DMS 273 (cell line): ENCODE measurements at regions not wholly inside any gene's neighbourhood (a gene's known extent, or its start where the extent isn't known, plus 50 kb on each side); places are given as distances from the start of the nearest gene placed in this dataset.
"Not testable (repeated sequence)": the region's sequence is repeated elsewhere in the genome, so short reads cannot be mapped to it uniquely, and the experiment has no call there.

Source experiments
- DNase-seq: peaks from one replicate; lab custom pipeline; 2025; ENCODE audit not compliant: unreplicated experiment; lab: John Stamatoyannopoulos, UW

DNA sequence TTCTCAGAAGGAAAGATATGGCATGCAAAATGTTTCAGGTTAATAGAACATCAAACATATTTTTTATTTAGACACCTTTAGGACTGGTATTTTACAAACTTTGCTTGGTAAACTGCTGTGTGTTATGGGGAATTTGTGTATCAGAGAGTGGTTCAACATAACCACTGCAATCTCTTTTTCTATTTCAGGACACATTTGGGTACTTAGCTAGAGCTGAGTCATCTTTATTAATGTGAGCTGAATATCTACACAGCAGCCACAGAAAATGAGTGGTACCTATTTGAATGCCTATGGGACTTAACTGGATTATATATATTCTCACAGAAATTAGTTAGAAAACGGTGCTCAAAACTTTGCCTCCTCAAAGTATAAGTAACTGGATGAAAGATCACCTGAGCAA lies 179.8 kb downstream of the SPDYE17 start:
- DNase-seq, result not testable (repeated sequence)

GRCh38 chr7:76851617-76852016 lies 180.5 kb downstream of the SPDYE17 start:
- not testable (repeated sequence) for DNase-seq

DNA sequence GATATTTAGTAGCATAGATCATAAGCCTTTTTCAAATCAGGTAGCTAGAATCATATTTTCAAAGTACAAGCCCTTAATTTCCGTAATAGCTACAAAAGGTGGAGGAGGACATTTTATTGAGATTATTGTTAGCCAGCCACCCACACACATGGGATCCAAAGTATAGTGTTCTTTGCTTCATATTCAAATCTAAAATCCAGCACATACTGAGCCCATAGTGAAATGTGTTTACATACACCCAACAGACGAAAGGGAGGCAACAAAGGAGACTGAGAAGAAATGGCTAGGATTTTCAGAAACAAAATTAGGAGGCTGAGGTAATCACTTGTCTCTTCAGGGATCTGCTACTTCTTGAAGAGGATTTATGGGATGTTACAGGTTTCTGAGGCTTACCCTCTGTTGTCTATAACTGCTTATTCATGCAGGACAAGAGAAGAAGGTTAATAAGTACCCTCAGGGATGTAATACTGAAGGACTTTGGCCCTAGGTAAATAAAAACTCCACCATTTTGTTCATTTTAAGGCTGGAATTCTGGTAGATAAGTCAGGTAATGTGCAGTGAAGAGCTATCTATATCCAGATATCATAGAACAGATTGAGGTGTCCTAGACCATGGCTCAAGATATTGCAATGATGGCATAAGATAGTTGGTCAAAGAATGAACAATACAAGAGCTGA lies 182.1 kb downstream of the SPDYE17 start:
- DNase-seq, result not testable (repeated sequence)

DNA sequence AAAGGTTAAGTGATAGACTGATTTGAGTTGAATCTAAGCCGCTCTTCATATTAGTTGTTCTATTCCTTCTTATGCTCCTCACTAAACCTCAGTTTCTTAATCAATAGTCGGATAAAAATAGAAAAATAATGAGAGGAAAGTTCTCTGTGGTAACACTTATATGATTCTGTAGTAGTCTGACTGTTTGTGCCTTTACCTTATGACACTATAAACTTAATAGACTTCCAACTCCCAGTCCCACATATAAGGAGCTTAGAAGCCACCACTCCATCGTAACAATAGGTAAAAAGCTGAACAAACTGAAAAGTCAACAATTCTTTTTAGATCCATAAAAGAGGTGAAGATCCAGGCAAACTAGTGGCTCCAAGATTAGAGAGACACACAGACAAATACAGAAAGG lies 192.3 kb downstream of the SPDYE17 start:
- DNase-seq, result not testable (repeated sequence)

DNA sequence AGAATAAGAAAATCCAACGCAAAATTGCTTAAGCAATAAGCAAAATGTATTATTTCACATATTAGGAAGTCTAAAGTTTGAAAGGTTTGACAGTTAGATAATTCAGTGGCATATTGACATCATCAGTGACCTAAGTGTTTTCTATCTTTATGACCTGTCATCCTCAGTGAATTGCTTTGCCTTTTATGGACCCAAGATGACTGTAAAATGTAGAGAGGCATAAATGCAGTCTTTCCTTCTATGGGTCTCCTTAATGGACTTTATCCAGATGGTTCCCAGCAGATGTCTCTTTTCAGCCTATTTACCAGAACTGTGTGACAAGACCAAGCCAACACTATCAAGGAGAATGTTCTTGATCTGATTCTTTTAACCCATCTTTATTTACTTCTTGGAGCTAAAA lies 192.9 kb downstream of the SPDYE17 start:
- not testable (repeated sequence) for DNase-seq

DNA sequence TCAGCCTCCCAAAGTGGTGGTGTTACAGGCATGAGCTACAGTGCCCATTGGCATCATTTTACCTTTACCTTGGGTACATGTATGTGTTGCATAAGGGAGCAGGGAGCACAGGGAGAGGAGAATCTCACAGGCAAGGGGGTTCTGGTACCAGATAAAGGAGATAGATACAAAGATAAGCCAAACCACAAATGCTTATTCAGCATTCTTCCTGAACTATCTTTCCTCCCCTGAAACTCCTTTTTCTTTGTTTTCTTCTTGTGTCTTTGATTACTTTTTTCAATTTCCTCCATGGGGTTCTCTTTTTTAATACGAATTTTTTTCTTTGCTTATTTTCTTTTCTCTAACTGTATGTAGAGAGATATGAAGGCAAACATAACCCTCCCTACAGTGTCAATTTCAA lies 193.8 kb downstream of the SPDYE17 start:
- DNase-seq, result not testable (repeated sequence)

DNA sequence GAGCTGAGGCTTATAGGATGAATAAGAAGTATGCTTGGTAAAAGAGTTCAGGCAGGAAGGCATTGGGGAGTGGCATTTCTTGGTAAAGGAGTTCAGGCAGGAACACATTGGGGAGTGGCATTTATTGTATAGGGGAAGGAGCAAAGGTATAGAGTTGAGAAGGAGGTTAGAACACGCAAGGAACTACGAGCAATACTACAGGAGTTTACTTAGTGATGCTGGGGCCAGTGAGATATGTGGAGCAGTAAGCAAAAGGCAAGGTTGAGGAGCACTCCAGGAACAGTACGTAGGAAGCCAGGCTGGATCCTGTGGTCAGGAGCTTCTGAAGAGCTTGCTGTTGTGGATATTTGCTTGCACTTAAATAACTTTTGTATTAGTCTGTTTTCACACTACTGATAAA lies 202.2 kb upstream of the POMZP3 start:
- not testable (repeated sequence) for DNase-seq

GRCh38 chr7:76826181-76826580 lies 199.1 kb upstream of the POMZP3 start:
- DNase-seq, result not testable (repeated sequence)

DNA sequence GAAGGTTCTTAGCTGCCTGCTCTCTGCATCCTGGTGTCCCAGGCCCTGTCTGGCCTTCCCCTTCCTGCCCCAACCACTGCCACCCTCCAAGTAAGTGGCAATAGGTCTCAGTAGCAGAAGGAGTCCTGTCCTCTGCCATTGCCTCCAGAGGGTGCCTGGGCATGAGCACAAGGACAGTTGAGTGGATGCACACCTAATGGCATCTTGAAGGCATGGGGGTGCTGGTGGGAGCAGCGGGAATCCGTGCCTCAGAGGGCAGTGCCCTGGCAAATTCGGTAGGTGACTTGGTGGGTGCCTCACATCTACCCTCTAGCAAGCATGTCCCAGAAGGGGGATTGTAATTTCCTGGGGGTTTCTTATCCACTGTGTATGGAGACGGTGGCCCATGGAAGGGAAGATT lies 182.8 kb upstream of the POMZP3 start:
- DNase-seq, result not testable (repeated sequence)

DNA sequence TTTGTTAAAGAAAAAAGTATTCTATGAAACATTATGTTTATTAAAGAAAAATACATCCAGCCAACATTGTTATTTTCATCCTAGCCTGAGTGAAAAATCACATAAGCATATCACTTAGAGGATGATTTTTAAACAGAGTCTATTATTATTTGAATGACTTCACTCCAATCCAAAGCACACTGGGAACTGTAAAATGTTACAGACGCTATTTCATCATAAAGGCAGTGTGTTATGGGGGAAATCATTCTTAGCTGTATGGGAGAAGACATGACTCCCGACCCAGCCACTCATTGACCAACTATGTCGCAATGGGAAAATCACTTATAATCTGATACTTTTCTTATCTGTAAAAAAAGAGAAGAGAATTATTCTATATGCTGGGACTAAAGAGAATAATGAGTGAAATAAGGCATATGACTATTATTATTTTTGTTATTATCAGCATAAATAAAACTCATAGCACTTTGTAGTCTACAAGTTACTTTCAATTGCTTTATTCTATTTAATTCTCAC lies 180.6 kb upstream of the POMZP3 start:
- not testable (repeated sequence) for DNase-seq

DNA sequence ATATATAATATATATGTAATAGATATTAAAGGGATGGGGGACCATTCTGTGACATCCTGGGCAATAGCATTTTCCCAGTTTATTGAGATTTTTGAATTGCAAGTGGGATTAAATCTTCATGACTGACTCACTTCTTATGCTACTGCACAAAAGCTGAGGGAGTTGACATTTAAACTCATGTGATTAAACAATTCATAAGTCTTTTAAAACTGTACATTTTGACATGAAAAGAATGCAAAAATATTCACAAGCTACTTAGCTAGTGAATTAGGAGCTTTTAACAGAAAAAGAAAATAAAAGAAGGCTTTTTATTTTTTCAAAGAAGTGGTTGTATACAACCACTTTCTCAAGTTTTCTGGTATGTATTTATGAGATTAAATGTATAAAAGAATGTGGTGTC lies 179.4 kb upstream of the POMZP3 start:
- DNase-seq, result not testable (repeated sequence)

DNA sequence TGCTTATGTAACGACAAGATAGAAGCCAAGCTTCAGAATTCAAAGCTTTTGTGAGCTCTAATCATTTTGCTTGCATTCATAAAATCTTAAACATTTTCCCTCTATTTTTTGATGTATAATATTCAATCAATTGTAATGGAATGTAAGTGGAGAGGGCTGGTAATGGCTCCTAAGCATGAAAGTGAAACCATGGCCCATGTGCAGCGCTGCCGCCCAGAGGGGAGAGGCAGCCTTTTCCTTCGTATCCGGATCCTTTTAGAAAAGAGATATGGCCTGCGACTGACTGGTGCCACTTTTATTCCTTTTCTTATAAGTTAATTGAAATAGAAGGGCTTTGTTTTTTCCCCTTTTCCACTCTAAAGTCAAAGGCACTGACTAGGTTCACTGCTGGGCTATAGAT lies 178.9 kb upstream of the POMZP3 start:
- not testable (repeated sequence) for DNase-seq

DNA sequence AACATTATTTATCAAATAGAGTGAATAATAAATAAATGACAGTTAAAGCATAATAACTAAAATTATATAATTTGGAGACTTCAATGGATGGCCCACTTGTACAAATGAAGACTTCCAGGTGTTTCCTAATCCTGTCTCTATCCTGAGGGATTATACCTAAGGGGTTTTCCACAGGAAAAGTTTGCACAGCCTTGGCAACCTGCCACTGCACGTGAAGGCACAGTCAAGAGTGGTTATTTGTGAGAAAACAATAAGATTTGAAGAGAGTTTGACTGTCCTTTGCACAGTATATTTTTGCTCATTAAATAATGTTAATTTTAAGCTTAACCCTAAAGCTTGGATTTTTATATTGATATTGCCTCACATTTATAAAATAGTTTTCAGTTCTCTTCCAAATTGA lies 178.2 kb upstream of the POMZP3 start:
- DNase-seq, result not testable (repeated sequence)

DNA sequence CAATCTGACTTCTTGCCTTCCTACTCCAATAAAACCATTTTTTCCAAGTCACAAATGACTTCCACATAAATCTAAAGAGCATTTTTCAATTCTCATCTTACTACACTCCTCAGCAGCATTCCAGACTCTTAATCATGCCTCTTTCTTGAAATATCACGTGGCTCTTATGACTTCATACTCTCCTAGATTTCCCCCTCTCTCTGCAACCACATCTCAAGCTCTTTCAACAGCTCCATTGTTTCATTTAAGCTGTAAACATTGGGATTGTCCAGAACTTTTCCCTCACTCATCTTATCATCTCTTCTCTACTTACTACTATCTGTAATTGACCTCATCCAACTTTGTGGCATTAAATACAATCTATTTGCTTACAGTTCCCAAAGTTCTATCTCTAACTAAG lies 170.6 kb upstream of the POMZP3 start:
- DNase-seq, result not testable (repeated sequence)

DNA sequence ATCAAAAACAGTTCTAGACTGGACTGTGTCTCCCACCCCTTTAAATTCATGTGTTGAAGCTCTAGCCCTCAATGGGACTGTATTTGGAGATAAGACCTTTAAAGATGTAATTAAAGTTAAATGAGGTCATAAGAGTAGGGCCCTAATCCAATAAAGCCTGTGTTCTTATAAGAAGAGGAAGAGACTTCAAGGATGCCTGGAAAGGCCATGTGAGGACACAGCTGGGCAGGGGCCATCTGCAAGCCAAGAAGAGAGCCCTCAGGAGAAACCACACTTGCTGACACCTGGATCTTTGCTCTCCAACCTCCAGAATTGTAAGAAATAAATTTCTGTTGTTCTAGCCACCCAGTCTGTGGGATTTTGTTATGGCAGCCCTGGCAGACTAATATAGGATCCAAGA lies 153.6 kb upstream of the POMZP3 start:
- DNase-seq, result not testable (repeated sequence)

DNA sequence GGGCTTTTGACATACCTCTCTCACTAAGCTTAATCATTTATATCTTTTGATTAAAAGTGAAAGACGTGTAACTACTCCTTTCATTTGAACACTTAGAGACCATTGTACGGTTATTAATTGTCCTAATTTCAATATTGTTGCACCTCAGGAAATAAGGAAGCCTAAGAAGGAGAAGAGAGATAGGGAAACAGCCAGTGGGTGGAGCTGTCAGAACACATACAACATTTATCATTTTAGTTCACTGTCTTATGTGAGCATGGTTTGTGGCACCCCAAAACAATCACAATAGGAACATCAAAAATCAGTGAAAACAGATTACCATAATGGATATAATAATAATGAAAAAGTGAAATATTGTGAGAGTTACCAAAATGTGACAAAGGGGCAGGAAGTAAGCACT lies 147.2 kb upstream of the POMZP3 start:
- DNase-seq, result not testable (repeated sequence)

DNA sequence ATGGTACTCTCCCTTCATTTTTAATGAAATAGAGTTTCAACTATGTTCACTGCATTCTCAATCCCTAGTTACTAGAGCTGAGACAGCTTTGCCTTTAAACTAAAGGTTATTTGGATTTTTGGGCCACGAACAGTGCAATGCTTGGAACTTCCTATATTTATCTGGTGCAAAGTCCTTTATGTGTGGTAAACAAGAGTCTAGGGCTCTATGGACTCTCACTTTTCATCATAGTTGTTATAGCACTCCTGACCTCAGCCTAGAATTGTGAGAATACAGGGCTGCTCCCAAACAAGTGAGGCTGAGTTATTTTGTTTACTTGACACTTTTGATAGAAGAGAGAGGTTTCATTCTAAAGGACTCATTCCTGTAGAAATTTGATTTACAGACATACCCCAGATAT lies 144.9 kb upstream of the POMZP3 start:
- DNase-seq, result not testable (repeated sequence)

GRCh38 chr7:76763977-76764376 lies 136.9 kb upstream of the POMZP3 start:
- DNase-seq, result not testable (repeated sequence)

GRCh38 chr7:76760546-76761220 lies 133.6 kb upstream of the POMZP3 start:
- DNase-seq, result not testable (repeated sequence)

DNA sequence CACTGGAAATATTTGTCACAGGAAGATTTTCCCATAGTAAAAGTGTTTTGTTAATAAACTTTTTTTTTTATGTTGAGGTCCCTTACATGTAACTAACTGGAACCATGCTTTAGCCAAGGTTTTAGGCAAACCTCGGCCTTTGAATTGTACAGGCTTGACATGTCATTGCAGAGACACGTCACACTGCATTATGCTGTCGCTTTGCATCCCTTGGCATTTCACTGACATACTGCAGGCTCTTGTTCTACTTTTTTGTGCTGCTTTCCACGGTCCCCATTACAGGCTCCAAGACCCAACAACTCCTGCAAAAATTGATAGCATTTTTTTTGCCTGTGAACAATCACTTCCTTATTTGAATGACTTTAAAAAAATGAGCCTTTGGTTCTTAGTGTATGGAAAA lies 112.5 kb upstream of the POMZP3 start:
- not testable (repeated sequence) for DNase-seq

DNA sequence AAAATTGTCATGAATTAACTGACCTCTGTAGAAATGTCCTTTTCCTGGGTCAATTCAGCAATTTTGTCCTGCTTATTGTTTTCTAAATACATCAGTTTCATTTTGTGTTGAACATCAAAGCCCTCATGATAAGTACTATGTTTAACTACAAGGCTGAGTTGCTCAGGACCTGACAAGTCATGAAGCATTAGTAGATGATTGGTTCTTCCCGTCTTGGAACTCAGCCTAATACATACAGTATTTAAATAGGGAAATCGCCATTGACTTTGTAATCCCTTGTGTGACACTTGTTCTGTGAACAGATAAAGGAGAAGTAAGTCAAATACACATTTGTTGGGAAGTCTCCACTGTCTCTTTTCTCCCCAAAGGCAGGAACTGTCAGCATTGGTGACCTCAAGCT lies 109.6 kb upstream of the POMZP3 start:
- not testable (repeated sequence) for DNase-seq

GRCh38 chr7:76736091-76736490 lies 109.0 kb upstream of the POMZP3 start:
- DNase-seq, result not testable (repeated sequence)
